ENCODE measurements at regions not wholly inside any gene's neighbourhood (a gene's known extent, or its start where the extent isn't known, plus 50 kb on each side); places are given as distances from the start of the nearest gene placed in this dataset.

- H3K27ac ChIP-seq (ENCODE audit: low read depth in 1 of 2, low read length in 2 of 2): no peak overlapping the region
- H3K36me3 ChIP-seq (replicated peaks in 1 of 2; ENCODE audit: control insufficient read depth in 1 of 2, insufficient read depth in 2 of 2, low read length in 2 of 2): no peaks in the 10 kb centered on the region
- Mint-ChIP-seq H3K4me3 (no peak overlapping the region), H3K36me3 (no peaks in the 10 kb centered on the region), H3K27ac (no peak overlapping the region), H3K27me3 (ENCODE audit: low read depth in 3 of 3) (peaks cover 0 to 1% (median 0%) of the 10 kb centered on the region in 3 donors), H3K4me1 (no peaks in the 10 kb centered on the region), H3K9me3 (peaks cover 0 to 6% (median 3%) of the 10 kb centered on the region in 7 donors)
- H3K4me2 ChIP-seq (replicated peaks; ENCODE audit: extremely low read depth, low read length, poor library complexity, severe bottlenecking): no peak overlapping the region
- WGBS (ENCODE audit: insufficient coverage): 76% methylated on average over 4 of the region's 6 CpGs
- H3K9ac ChIP-seq (ENCODE audit: insufficient read depth, low read length, poor library complexity, severe bottlenecking): no peak overlapping the region
- DNase-seq: no peak
- intact Hi-C loops (cut with micrococcal nuclease): no loop called here
- no peaks in the 10 kb centered on the region for H3K79me2 ChIP-seq (ENCODE audit: insufficient read depth, low read length)
- H3K9me3 ChIP-seq (replicated peaks in 1 of 2; ENCODE audit: control insufficient read depth in 1 of 2, insufficient read depth in 1 of 2, low read length in 2 of 2): peaks cover 0 to 10% of the 10 kb centered on the region in 2 donors
- TF ChIP-seq CTCF (IDR thresholded peaks at IDR 0.05): no peak
- no peaks in the 10 kb centered on the region for H3K27me3 ChIP-seq (ENCODE audit: control insufficient read depth in 2 of 2, insufficient read depth in 2 of 2, low read length in 2 of 2)
- no peak overlapping the region for H2AFZ ChIP-seq (ENCODE audit: insufficient read depth, low read depth, low read length, poor library complexity, severe bottlenecking)
- no peaks in the 10 kb centered on the region for H3K4me1 ChIP-seq (ENCODE audit: control insufficient read depth in 1 of 2, insufficient read depth in 2 of 2, low read length in 2 of 2)
- H3K4me3 ChIP-seq (replicated peaks in 1 of 3; ENCODE audit: low read depth in 2 of 3, low read length in 3 of 3): no peak overlapping the region
- no peaks in the 10 kb centered on the region for H4K20me1 ChIP-seq (ENCODE audit: insufficient read depth, low read length)
Observed at GRCh38 chr4:137238456-137239162, 293.7 kb downstream of the PCDH18 start.

GRCh38 chr4:137226900-137227299 lies 305.4 kb downstream of the PCDH18 start:
- H4K20me1 ChIP-seq (ENCODE audit: insufficient read depth, low read length): no peaks in the 10 kb centered on the region
- H3K27me3 Mint-ChIP-seq (ENCODE audit: low read depth in 3 of 3): no peaks in the 10 kb centered on the region
- no peaks in the 10 kb centered on the region for H3K36me3 ChIP-seq (replicated peaks in 1 of 2; ENCODE audit: control insufficient read depth in 1 of 2, insufficient read depth in 2 of 2, low read length in 2 of 2)
- H3K4me3 ChIP-seq (replicated peaks in 1 of 3; ENCODE audit: low read depth in 2 of 3, low read length in 3 of 3): no peak overlapping the region
- no peak overlapping the region for H3K9ac ChIP-seq (ENCODE audit: insufficient read depth, low read length, poor library complexity, severe bottlenecking)
- no CpG with 5 or more reads among the region's 2 CpGs for WGBS (ENCODE audit: insufficient coverage)
- H3K9me3 ChIP-seq (replicated peaks in 1 of 2; ENCODE audit: control insufficient read depth in 1 of 2, insufficient read depth in 1 of 2, low read length in 2 of 2): peaks cover 0 to 7% of the 10 kb centered on the region in 2 donors
- no peak overlapping the region for H3K4me3 Mint-ChIP-seq
- intact Hi-C loops (cut with micrococcal nuclease): no loop called here
- no peaks in the 10 kb centered on the region for H3K79me2 ChIP-seq (ENCODE audit: insufficient read depth, low read length)
- H3K4me1 Mint-ChIP-seq: no peaks in the 10 kb centered on the region
- no peak overlapping the region for H2AFZ ChIP-seq (ENCODE audit: insufficient read depth, low read depth, low read length, poor library complexity, severe bottlenecking)
- H3K27ac Mint-ChIP-seq: no peak overlapping the region
- H3K9me3 Mint-ChIP-seq: peaks cover 0 to 6% (median 4%) of the 10 kb centered on the region in 7 donors
- DNase-seq: no peak
- no peaks in the 10 kb centered on the region for H3K4me1 ChIP-seq (ENCODE audit: control insufficient read depth in 1 of 2, insufficient read depth in 2 of 2, low read length in 2 of 2)
- TF ChIP-seq CTCF (IDR thresholded peaks at IDR 0.05): no peak
- no peak overlapping the region for H3K27ac ChIP-seq (ENCODE audit: low read depth in 1 of 2, low read length in 2 of 2)
- H3K36me3 Mint-ChIP-seq: no peaks in the 10 kb centered on the region
- no peaks in the 10 kb centered on the region for H3K27me3 ChIP-seq (ENCODE audit: control insufficient read depth in 2 of 2, insufficient read depth in 2 of 2, low read length in 2 of 2)
- H3K4me2 ChIP-seq (replicated peaks; ENCODE audit: extremely low read depth, low read length, poor library complexity, severe bottlenecking): no peak overlapping the region
